AG09319 (cell line): ENCODE measurements at regions not wholly inside any gene's neighbourhood (a gene's known extent, or its start where the extent isn't known, plus 50 kb on each side); places are given as distances from the start of the nearest gene placed in this dataset.

Experiments used
- DNase-seq: peaks from one replicate; pipeline ENCODE4 v3.0.0-alpha.2; 2010; ENCODE audit warnings: low read depth; ENCODE audit errors: extremely low read depth
- CTCF ChIP-seq: IDR thresholded peaks from 2 replicates; pipeline ENCODE4 v1.5.1; 2011; ENCODE audit warnings: low read depth, mild to moderate bottlenecking, inconsistent platforms, low read length, moderate library complexity

- DNase-seq = no peak
- no peak for TF ChIP-seq CTCF
These were observed 335.8 kb upstream of the KIF2A start for GRCh38 chr5:61970218-61970617.

- no peak for TF ChIP-seq CTCF
- no peak for DNase-seq
These were observed 331.3 kb upstream of the KIF2A start for GRCh38 chr5:61974680-61975079.

GRCh38 chr5:61981886-61982285 lies 324.1 kb upstream of the KIF2A start:
- no peak for TF ChIP-seq CTCF
- DNase-seq = no peak

- no peak for DNase-seq
- no peak for TF ChIP-seq CTCF
These were observed 314.6 kb upstream of the KIF2A start for GRCh38 chr5:61991430-61991829.

- DNase-seq = no peak
These were observed 314.1 kb upstream of the KIF2A start for GRCh38 chr5:61991866-61992265.

GRCh38 chr5:61993295-61993927 lies 312.6 kb upstream of the KIF2A start:
- DNase-seq = no peak
- TF ChIP-seq CTCF = no peak

More at GRCh38 chr5:61991866-61992265, 314.1 kb upstream of the KIF2A start:
- TF ChIP-seq CTCF = no peak

GRCh38 chr5:61994171-61994570 lies 311.8 kb upstream of the KIF2A start:
- TF ChIP-seq CTCF = no peak
- no peak for DNase-seq
